Keratinocyte (primary cell): ENCODE measurements at regions not wholly inside any gene's neighbourhood (a gene's known extent, or its start where the extent isn't known, plus 50 kb on each side); places are given as distances from the start of the nearest gene placed in this dataset.

Source experiments
- DNase-seq: peaks from one replicate; pipeline ENCODE4 v3.0.0-alpha.2; 2011; ENCODE audit warnings: low read depth, missing footprints, low spot score
- FAIRE-seq: peaks from 2 replicates; lab custom pipeline; 2011; peaks lifted over from hg19 to GRCh38; lab: Jason Lieb, UNC
- H2AFZ ChIP-seq: 2 replicates; pipeline ENCODE4 v1.6.0; 2012; ENCODE audit warnings: low read length, control low read depth, inconsistent platforms; ENCODE audit not compliant: control insufficient read depth
- H3K27ac ChIP-seq: 2 replicates; pipeline ENCODE4 v1.5.1; 2011; ENCODE audit warnings: low read length; ENCODE audit not compliant: control insufficient read depth, insufficient read depth
- H3K27me3 ChIP-seq: 3 replicates; pipeline ENCODE4 v1.6.0; 2011; ENCODE audit warnings: low read length; ENCODE audit not compliant: control insufficient read depth, insufficient read depth; ENCODE audit errors: extremely low read depth
- H3K36me3 ChIP-seq, 2 experiments: 2 replicates in 1 of 2; 3 replicates in 1 of 2; pipeline ENCODE4 v1.5.1; 2011; ENCODE audit warnings: low read length in 2 of 2, mild to moderate bottlenecking in 1 of 2; ENCODE audit not compliant: control insufficient read depth in 2 of 2, insufficient read depth in 2 of 2; ENCODE audit errors: extremely low read depth in 1 of 2
- H3K4me1 ChIP-seq: 3 replicates; pipeline ENCODE4 v1.5.1; 2011; ENCODE audit warnings: low read length; ENCODE audit not compliant: control insufficient read depth, insufficient read depth; ENCODE audit errors: extremely low read depth
- H3K4me2 ChIP-seq: 3 replicates; pipeline ENCODE4 v1.6.0; 2011; ENCODE audit warnings: low read depth, low read length; ENCODE audit not compliant: control insufficient read depth, insufficient read depth; ENCODE audit errors: extremely low read depth
- H3K4me3 ChIP-seq, 3 experiments: fragments of 200-600 bp in 1 of 3; sonication (generic) in 1 of 3; 2 replicates in 2 of 3; 3 replicates in 1 of 3; pipeline ENCODE4 v1.5.1; 2011 to 2016; ENCODE audit warnings: low read length in 3 of 3, mild to moderate bottlenecking in 3 of 3, control low read depth in 2 of 3, inconsistent platforms in 1 of 3, low read depth in 1 of 3, mixed read lengths in 1 of 3, mixed run types in 1 of 3, moderate library complexity in 1 of 3; ENCODE audit not compliant: control insufficient read depth in 2 of 3, insufficient read depth in 2 of 3; ENCODE audit errors: extremely low read depth in 1 of 3
- H3K79me2 ChIP-seq: 2 replicates; pipeline ENCODE4 v1.6.0; 2012; ENCODE audit warnings: low read length; ENCODE audit not compliant: control insufficient read depth, insufficient read depth
- H3K9ac ChIP-seq: 3 replicates; pipeline ENCODE4 v1.6.0; 2011; ENCODE audit warnings: low read length; ENCODE audit not compliant: control insufficient read depth, insufficient read depth; ENCODE audit errors: extremely low read depth
- H3K9me1 ChIP-seq: 3 replicates; pipeline ENCODE4 v1.6.0; 2011; ENCODE audit warnings: low read length; ENCODE audit not compliant: control insufficient read depth, insufficient read depth; ENCODE audit errors: extremely low read depth
- H3K9me3 ChIP-seq: 2 replicates; pipeline ENCODE4 v1.5.1; 2012; ENCODE audit warnings: low read depth, low read length; ENCODE audit not compliant: control insufficient read depth
- H4K20me1 ChIP-seq: 3 replicates; pipeline ENCODE4 v1.6.0; 2011; ENCODE audit warnings: low read length; ENCODE audit not compliant: control insufficient read depth, insufficient read depth; ENCODE audit errors: extremely low read depth
- CTCF ChIP-seq, 3 experiments: IDR thresholded peaks in 1 of 3; conservative IDR thresholded peaks in 1 of 3; optimal IDR thresholded peaks in 1 of 3; 2 replicates in 2 of 3; 3 replicates in 1 of 3; pipeline versions ENCODE3 to v1.5.1; 2011; ENCODE audit warnings: low read length in 3 of 3, mild to moderate bottlenecking in 3 of 3, moderate library complexity in 2 of 3, control low read depth in 1 of 3, inconsistent platforms in 1 of 3; ENCODE audit not compliant: insufficient read depth in 2 of 3; ENCODE audit errors: extremely low read depth in 1 of 3
- EZH2 ChIP-seq: IDR thresholded peaks from one replicate; pipeline ENCODE4 v1.6.1; 2012; ENCODE audit warnings: inconsistent platforms, mild to moderate bottlenecking, low read length, moderate library complexity
- dilution Hi-C: fragments of 300-500 bp; cut with MboI; formaldehyde crosslinking; loops from one replicate; pipeline ENCODE4 v1.7.0; 2020; ENCODE audit warnings: low sequenced_read_pairs; ENCODE audit not compliant: extremely low pct_ligation_motif_present

- no peaks in the 10 kb centered on the region for H3K9me1 ChIP-seq
- no peaks in the 10 kb centered on the region for H3K4me1 ChIP-seq
- TF ChIP-seq EZH2 (no peak), CTCF (optimal IDR thresholded peaks at IDR 0.05 in 1 of 3, IDR thresholded peaks at IDR 0.05 in 1 of 3, conservative IDR thresholded peaks at IDR 0.05 in 1 of 3; ENCODE audit: extremely low read depth in 1 of 3, insufficient read depth in 2 of 3, low read length in 3 of 3) (no peak)
- H3K36me3 ChIP-seq: no peaks in the 10 kb centered on the region
- peaks cover 2% of the 10 kb centered on the region for H3K9me3 ChIP-seq
- H3K4me3 ChIP-seq: no peak overlapping the region
- H3K27me3 ChIP-seq: no peaks in the 10 kb centered on the region
- no peaks in the 10 kb centered on the region for H3K79me2 ChIP-seq
- dilution Hi-C loops: no loop called here
- FAIRE-seq: no peak
- no peak overlapping the region for H3K4me2 ChIP-seq
- H3K9ac ChIP-seq: no peak overlapping the region
- H3K27ac ChIP-seq: no peak overlapping the region
- H4K20me1 ChIP-seq: no peaks in the 10 kb centered on the region
- no peak overlapping the region for H2AFZ ChIP-seq
- no peak for DNase-seq
Observed at GRCh38 chr14:26078561-26078960, 519.3 kb downstream of the NOVA1 start.

- Histone ChIP-seq H3K4me2 (no peak overlapping the region), H3K27ac (no peak overlapping the region), H3K4me1 (no peaks in the 10 kb centered on the region), H3K9me1 (no peaks in the 10 kb centered on the region), H3K36me3 (no peaks in the 10 kb centered on the region), H3K79me2 (no peaks in the 10 kb centered on the region), H3K27me3 (no peaks in the 10 kb centered on the region), H3K4me3 (no peak overlapping the region), H2AFZ (no peak overlapping the region), H3K9ac (no peak overlapping the region), H4K20me1 (no peaks in the 10 kb centered on the region), H3K9me3 (peaks cover 2% of the 10 kb centered on the region)
- TF ChIP-seq CTCF (optimal IDR thresholded peaks at IDR 0.05 in 1 of 3, IDR thresholded peaks at IDR 0.05 in 1 of 3, conservative IDR thresholded peaks at IDR 0.05 in 1 of 3; ENCODE audit: extremely low read depth in 1 of 3, insufficient read depth in 2 of 3, low read length in 3 of 3): no peak
- TF ChIP-seq EZH2: no peak
- FAIRE-seq: no peak
- dilution Hi-C loops: no loop called here
- DNase-seq: no peak
Observed at GRCh38 chr14:26074892-26075291, 522.9 kb downstream of the NOVA1 start.
